ENCODE measurements at regions not wholly inside any gene's neighbourhood (a gene's known extent, or its start where the extent isn't known, plus 50 kb on each side); places are given as distances from the start of the nearest gene placed in this dataset.

DNA sequence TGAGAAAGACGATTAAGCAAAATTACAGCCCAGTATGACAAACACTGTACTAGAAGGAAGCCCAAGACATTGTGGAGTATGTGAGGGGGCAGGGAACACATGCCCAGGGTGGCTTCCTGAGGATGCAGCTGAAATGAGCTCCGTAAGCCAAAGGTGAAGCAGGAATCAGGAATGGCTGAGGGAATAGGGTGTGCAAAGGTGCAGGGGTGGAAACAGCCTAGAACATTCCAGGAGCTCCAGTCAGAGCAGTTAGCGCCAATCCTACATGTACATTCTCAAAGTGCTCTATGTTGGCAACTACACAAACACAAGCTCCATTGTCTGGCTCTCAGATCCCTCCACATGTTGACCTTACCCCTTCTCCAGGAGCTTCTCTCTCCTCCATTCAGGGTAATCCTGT lies 257.9 kb downstream of the MAN2A1 start:
- H3K4me3 ChIP-seq (ENCODE audit: low read length) = no peak overlapping the region
- TF ChIP-seq, protein P1, sequence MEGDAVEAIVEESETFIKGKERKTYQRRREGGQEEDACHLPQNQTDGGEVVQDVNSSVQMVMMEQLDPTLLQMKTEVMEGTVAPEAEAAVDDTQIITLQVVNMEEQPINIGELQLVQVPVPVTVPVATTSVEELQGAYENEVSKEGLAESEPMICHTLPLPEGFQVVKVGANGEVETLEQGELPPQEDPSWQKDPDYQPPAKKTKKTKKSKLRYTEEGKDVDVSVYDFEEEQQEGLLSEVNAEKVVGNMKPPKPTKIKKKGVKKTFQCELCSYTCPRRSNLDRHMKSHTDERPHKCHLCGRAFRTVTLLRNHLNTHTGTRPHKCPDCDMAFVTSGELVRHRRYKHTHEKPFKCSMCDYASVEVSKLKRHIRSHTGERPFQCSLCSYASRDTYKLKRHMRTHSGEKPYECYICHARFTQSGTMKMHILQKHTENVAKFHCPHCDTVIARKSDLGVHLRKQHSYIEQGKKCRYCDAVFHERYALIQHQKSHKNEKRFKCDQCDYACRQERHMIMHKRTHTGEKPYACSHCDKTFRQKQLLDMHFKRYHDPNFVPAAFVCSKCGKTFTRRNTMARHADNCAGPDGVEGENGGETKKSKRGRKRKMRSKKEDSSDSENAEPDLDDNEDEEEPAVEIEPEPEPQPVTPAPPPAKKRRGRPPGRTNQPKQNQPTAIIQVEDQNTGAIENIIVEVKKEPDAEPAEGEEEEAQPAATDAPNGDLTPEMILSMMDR (IDR thresholded peaks at IDR 0.05; ENCODE audit: insufficient read depth, low read depth, low read length, missing control alignments) = no peak
- DNase-seq (ENCODE audit: low read depth) = no peak

- TF ChIP-seq, protein P1 (IDR thresholded peaks at IDR 0.05; ENCODE audit: insufficient read depth, low read depth, low read length, missing control alignments) = no peak
- no peak overlapping the region for H3K4me3 ChIP-seq (ENCODE audit: low read length)
- DNase-seq (ENCODE audit: low read depth) = no peak
Measured at GRCh38 chr5:109950634-109951033, 260.9 kb downstream of the MAN2A1 start.

DNA sequence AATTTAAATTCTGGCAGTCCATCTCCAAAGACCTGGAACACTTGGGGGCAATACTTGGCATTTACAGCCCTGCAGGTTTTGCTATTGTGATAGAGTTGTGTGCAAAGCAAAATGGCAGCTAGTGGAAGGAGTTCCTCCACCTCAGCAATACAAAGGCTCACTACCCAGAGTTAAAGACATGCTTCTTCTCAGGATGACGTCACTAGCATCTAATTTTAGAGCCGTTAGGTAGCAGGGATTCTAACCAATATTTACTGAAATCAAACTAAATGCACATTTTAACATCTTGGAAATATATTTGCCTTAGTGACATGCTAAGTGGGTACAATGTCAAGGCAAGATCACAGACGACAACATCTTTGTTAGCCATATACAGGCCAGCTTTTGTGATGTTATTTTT lies 261.6 kb downstream of the MAN2A1 start:
- TF ChIP-seq, protein P1 (IDR thresholded peaks at IDR 0.05; ENCODE audit: insufficient read depth, low read depth, low read length, missing control alignments) = no peak
- DNase-seq (ENCODE audit: low read depth) = no peak
- H3K4me3 ChIP-seq (ENCODE audit: low read length) = no peak overlapping the region

- DNase-seq (ENCODE audit: low read depth) = no peak
- TF ChIP-seq, protein P1 (IDR thresholded peaks at IDR 0.05; ENCODE audit: insufficient read depth, low read depth, low read length, missing control alignments) = no peak
Measured at GRCh38 chr5:109951758-109952157, 262.0 kb downstream of the MAN2A1 start.

DNA sequence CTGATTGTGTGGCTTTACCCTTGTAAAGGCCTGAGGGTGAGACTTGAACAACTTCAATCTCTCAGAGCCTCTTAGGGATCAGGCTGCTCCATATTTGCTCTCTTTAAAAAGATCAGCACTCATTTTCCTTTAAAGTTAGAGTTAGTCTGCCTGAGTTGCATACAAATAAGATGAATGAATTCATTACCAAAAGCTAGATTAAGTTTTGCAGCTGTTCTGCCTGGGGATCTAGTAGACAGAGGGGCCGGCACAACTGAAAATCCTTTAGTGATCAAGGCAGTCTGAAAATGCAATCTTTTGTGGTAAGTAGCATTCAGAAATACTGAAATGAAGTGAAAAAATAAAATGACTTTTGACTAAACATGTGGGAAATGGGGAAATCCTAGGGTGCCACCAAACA lies 264.0 kb downstream of the MAN2A1 start:
- TF ChIP-seq, protein P1 (IDR thresholded peaks at IDR 0.05; ENCODE audit: insufficient read depth, low read depth, low read length, missing control alignments) = no peak
- H3K4me3 ChIP-seq (ENCODE audit: low read length) = no peak overlapping the region
- no peak for DNase-seq (ENCODE audit: low read depth)

More at GRCh38 chr5:109951758-109952157, 262.0 kb downstream of the MAN2A1 start:
- H3K4me3 ChIP-seq (ENCODE audit: low read length) = no peak overlapping the region

GRCh38 chr5:109956884-109957283 lies 267.2 kb downstream of the MAN2A1 start:
- H3K4me3 ChIP-seq (ENCODE audit: low read length) = no peak overlapping the region

DNA sequence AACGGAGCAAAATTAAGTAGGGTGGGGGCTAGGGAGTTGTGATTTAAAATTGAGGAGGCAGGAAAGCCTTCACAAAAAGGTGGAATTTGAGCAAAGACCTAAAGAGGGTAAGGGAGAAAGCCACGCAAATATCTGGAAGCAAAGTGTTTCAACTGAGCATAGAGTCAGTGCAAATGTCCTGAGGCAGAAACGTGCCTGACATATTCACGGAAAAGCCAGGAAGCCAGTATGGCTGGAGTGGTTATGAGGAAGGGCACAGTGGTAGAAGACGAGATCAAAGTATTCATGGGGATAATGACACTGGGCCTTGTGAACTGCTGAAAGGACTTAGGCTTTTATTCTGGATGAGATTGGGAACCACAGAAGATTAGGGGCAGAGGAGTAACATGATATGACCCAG lies 268.4 kb downstream of the MAN2A1 start:
- DNase-seq (ENCODE audit: low read depth) = no peak

More at GRCh38 chr5:109956884-109957283, 267.2 kb downstream of the MAN2A1 start:
- TF ChIP-seq, protein P1 (IDR thresholded peaks at IDR 0.05; ENCODE audit: insufficient read depth, low read depth, low read length, missing control alignments) = no peak
- DNase-seq (ENCODE audit: low read depth) = no peak

More for the DNA sequence above, 268.4 kb downstream of the MAN2A1 start:
- TF ChIP-seq, protein P1 (IDR thresholded peaks at IDR 0.05; ENCODE audit: insufficient read depth, low read depth, low read length, missing control alignments) = no peak
- no peak overlapping the region for H3K4me3 ChIP-seq (ENCODE audit: low read length)

Data from epithelial cell of esophagus (primary cell).